ENCODE measurements at regions not wholly inside any gene's neighbourhood (a gene's known extent, or its start where the extent isn't known, plus 50 kb on each side); places are given as distances from the start of the nearest gene placed in this dataset.
A peak's percentile ranks its signal among the peaks of the same experiment; 100 is the strongest.

- no peak overlapping the region for H3K4me3 ChIP-seq (ENCODE audit: low read length)
- no peaks in the 10 kb centered on the region for H3K27me3 ChIP-seq (ENCODE audit: control insufficient read depth, insufficient read depth)
- intact Hi-C loops (cut with DNase I): no loop called here
- 53% methylated on average over 8 of the region's 8 CpGs for WGBS
- DNase-seq (peak; percentile 66 to 79 (median 79)), ATAC-seq (peak in 1 of 2 donors; percentile 66)
- H3K9me3 ChIP-seq (ENCODE audit: control insufficient read depth, low read length): no peaks in the 10 kb centered on the region
- no peaks in the 10 kb centered on the region for H3K4me1 ChIP-seq (ENCODE audit: control insufficient read depth, insufficient read depth, low read length)
- no peak overlapping the region for H3K27ac ChIP-seq (ENCODE audit: low read length)
Measured at GRCh38 chr3:193805448-193805847, 212.4 kb downstream of the OPA1 start.

- no peak for ATAC-seq
- WGBS: 88% methylated on average over 8 of the region's 8 CpGs
- Histone ChIP-seq H3K4me3 (ENCODE audit: low read length) (no peak overlapping the region), H3K9me3 (ENCODE audit: control insufficient read depth, low read length) (no peaks in the 10 kb centered on the region), H3K27ac (ENCODE audit: low read length) (no peak overlapping the region), H3K27me3 (ENCODE audit: control insufficient read depth, insufficient read depth) (no peaks in the 10 kb centered on the region), H3K4me1 (ENCODE audit: control insufficient read depth, insufficient read depth, low read length) (no peaks in the 10 kb centered on the region)
- intact Hi-C loops (cut with DNase I): no loop called here
- DNase-seq: no peak
Measured at GRCh38 chr3:193808317-193808716, 215.3 kb downstream of the OPA1 start.

- 88% methylated on average over 2 of the region's 2 CpGs for WGBS
Measured at GRCh38 chr3:193809106-193809505, 216.1 kb downstream of the OPA1 start.

GRCh38 chr3:193812078-193812725 lies 219.2 kb downstream of the OPA1 start:
- intact Hi-C loops (cut with DNase I): no loop called here
- H3K27me3 ChIP-seq (ENCODE audit: control insufficient read depth, insufficient read depth): no peaks in the 10 kb centered on the region
- WGBS: 95% methylated on average over 5 of the region's 5 CpGs
- H3K9me3 ChIP-seq (ENCODE audit: control insufficient read depth, low read length): no peaks in the 10 kb centered on the region
- H3K4me1 ChIP-seq (ENCODE audit: control insufficient read depth, insufficient read depth, low read length): no peaks in the 10 kb centered on the region
- no peak for DNase-seq
- no peak overlapping the region for H3K4me3 ChIP-seq (ENCODE audit: low read length)
- ATAC-seq: no peak
- no peak overlapping the region for H3K27ac ChIP-seq (ENCODE audit: low read length)

More at GRCh38 chr3:193809106-193809505, 216.1 kb downstream of the OPA1 start:
- H3K27me3 ChIP-seq (ENCODE audit: control insufficient read depth, insufficient read depth): no peaks in the 10 kb centered on the region
- ATAC-seq (no peak), DNase-seq (no peak)
- no peak overlapping the region for H3K4me3 ChIP-seq (ENCODE audit: low read length)
- H3K4me1 ChIP-seq (ENCODE audit: control insufficient read depth, insufficient read depth, low read length): no peaks in the 10 kb centered on the region
- intact Hi-C loops (cut with DNase I): no loop called here
- no peak overlapping the region for H3K27ac ChIP-seq (ENCODE audit: low read length)
- H3K9me3 ChIP-seq (ENCODE audit: control insufficient read depth, low read length): no peaks in the 10 kb centered on the region

GRCh38 chr3:193812791-193813500 lies 219.9 kb downstream of the OPA1 start:
- WGBS: 96% methylated on average over 7 of the region's 7 CpGs
- no peak for ATAC-seq

GRCh38 chr3:193813501-193813830 lies 220.5 kb downstream of the OPA1 start:
- DNase-seq (no peak), ATAC-seq (no peak)
- Histone ChIP-seq H3K9me3 (ENCODE audit: control insufficient read depth, low read length) (no peaks in the 10 kb centered on the region), H3K4me3 (ENCODE audit: low read length) (no peak overlapping the region), H3K4me1 (ENCODE audit: control insufficient read depth, insufficient read depth, low read length) (no peaks in the 10 kb centered on the region), H3K27me3 (ENCODE audit: control insufficient read depth, insufficient read depth) (no peaks in the 10 kb centered on the region), H3K27ac (ENCODE audit: low read length) (no peak overlapping the region)
- intact Hi-C loops (cut with DNase I): no loop called here
- 95% methylated on average over 3 of the region's 3 CpGs for WGBS

More at GRCh38 chr3:193812791-193813500, 219.9 kb downstream of the OPA1 start:
- Histone ChIP-seq H3K27ac (ENCODE audit: low read length) (no peak overlapping the region), H3K4me3 (ENCODE audit: low read length) (no peak overlapping the region), H3K9me3 (ENCODE audit: control insufficient read depth, low read length) (no peaks in the 10 kb centered on the region), H3K27me3 (ENCODE audit: control insufficient read depth, insufficient read depth) (no peaks in the 10 kb centered on the region), H3K4me1 (ENCODE audit: control insufficient read depth, insufficient read depth, low read length) (no peaks in the 10 kb centered on the region)
- intact Hi-C loops (cut with DNase I): no loop called here
- DNase-seq: peak in 1 of 3 donors; percentile 7

- intact Hi-C loops (cut with DNase I): no loop called here
- WGBS: 91% methylated on average over 11 of the region's 11 CpGs
- Histone ChIP-seq H3K4me1 (ENCODE audit: control insufficient read depth, insufficient read depth, low read length) (no peaks in the 10 kb centered on the region), H3K4me3 (ENCODE audit: low read length) (no peak overlapping the region), H3K27ac (ENCODE audit: low read length) (no peak overlapping the region), H3K27me3 (ENCODE audit: control insufficient read depth, insufficient read depth) (no peaks in the 10 kb centered on the region), H3K9me3 (ENCODE audit: control insufficient read depth, low read length) (no peaks in the 10 kb centered on the region)
- ATAC-seq: no peak
- DNase-seq: peak in 1 of 3 donors; percentile 16
Measured at GRCh38 chr3:193814166-193814892, 221.3 kb downstream of the OPA1 start.

- H3K27ac ChIP-seq (ENCODE audit: low read length): no peak overlapping the region
- ATAC-seq (no peak), DNase-seq (peak in 1 of 3 donors; percentile 43)
- 93% methylated on average over 8 of the region's 8 CpGs for WGBS
- no peaks in the 10 kb centered on the region for H3K4me1 ChIP-seq (ENCODE audit: control insufficient read depth, insufficient read depth, low read length)
- H3K9me3 ChIP-seq (ENCODE audit: control insufficient read depth, low read length): no peaks in the 10 kb centered on the region
- intact Hi-C loops (cut with DNase I): no loop called here
- H3K4me3 ChIP-seq (ENCODE audit: low read length): no peak overlapping the region
- H3K27me3 ChIP-seq (ENCODE audit: control insufficient read depth, insufficient read depth): no peaks in the 10 kb centered on the region
Measured at GRCh38 chr3:193815246-193816027, 222.4 kb downstream of the OPA1 start.

- no peaks in the 10 kb centered on the region for H3K27me3 ChIP-seq (ENCODE audit: control insufficient read depth, insufficient read depth)
- WGBS: 91% methylated on average over 10 of the region's 10 CpGs
- no peaks in the 10 kb centered on the region for H3K4me1 ChIP-seq (ENCODE audit: control insufficient read depth, insufficient read depth, low read length)
- H3K9me3 ChIP-seq (ENCODE audit: control insufficient read depth, low read length): no peaks in the 10 kb centered on the region
- no peak for ATAC-seq
- no peak overlapping the region for H3K27ac ChIP-seq (ENCODE audit: low read length)
- no peak overlapping the region for H3K4me3 ChIP-seq (ENCODE audit: low read length)
- DNase-seq: peak in 1 of 3 donors; percentile 26
- intact Hi-C loops (cut with DNase I): no loop called here
Measured at GRCh38 chr3:193816028-193816395, 223.0 kb downstream of the OPA1 start.

GRCh38 chr3:193816656-193817311 lies 223.8 kb downstream of the OPA1 start:
- H3K4me3 ChIP-seq (ENCODE audit: low read length): no peak overlapping the region
- no peaks in the 10 kb centered on the region for H3K9me3 ChIP-seq (ENCODE audit: control insufficient read depth, low read length)
- no peak overlapping the region for H3K27ac ChIP-seq (ENCODE audit: low read length)
- no peaks in the 10 kb centered on the region for H3K4me1 ChIP-seq (ENCODE audit: control insufficient read depth, insufficient read depth, low read length)
- intact Hi-C loops (cut with DNase I): no loop called here
- no peaks in the 10 kb centered on the region for H3K27me3 ChIP-seq (ENCODE audit: control insufficient read depth, insufficient read depth)
- 20% methylated on average over 14 of the region's 14 CpGs for WGBS
- peak; percentile 88 to 95 (median 93) for DNase-seq
- ATAC-seq: peak; percentile 94 to 95
